GM23248 (cell line): ENCODE measurements at regions not wholly inside any gene's neighbourhood (a gene's known extent, or its start where the extent isn't known, plus 50 kb on each side); places are given as distances from the start of the nearest gene placed in this dataset.

Experiments used
- EZH2 ChIP-seq: fragments of 200-600 bp; sonication (generic); IDR thresholded peaks from 2 replicates; pipeline ENCODE4 v1.6.1; 2018; ENCODE audit warnings: antibody characterized with exemption, mild to moderate bottlenecking; ENCODE audit not compliant: insufficient read depth, poor library complexity, severe bottlenecking
- EZH2phosphoT487 ChIP-seq: fragments of 200-600 bp; sonication (generic); IDR thresholded peaks from 2 replicates; pipeline ENCODE4 v1.6.1; 2018; ENCODE audit warnings: antibody characterized with exemption, moderate library complexity, mild to moderate bottlenecking, low read depth; ENCODE audit not compliant: insufficient read depth

GRCh38 chrX:107396235-107396634 lies 53.2 kb upstream of the FRMPD3 start:
- TF ChIP-seq EZH2 (no peak), EZH2phosphoT487 (no peak)
